Stimulated activated CD4-positive, alpha-beta T cell treated with anti-CD3 and anti-CD28 coated beads, Interleukin-4, amount 100 ng/mL, for 24 hours (primary cell): ENCODE measurements at regions not wholly inside any gene's neighbourhood (a gene's known extent, or its start where the extent isn't known, plus 50 kb on each side); places are given as distances from the start of the nearest gene placed in this dataset.
"Not testable (repeated sequence)": the region's sequence is repeated elsewhere in the genome, so short reads cannot be mapped to it uniquely, and the experiment has no call there.

Experiments
- DNase-seq: peaks from one replicate; pipeline ENCODE4 v3.0.0-alpha.2; 2020

- not testable (repeated sequence) for DNase-seq
Observed at GRCh38 chr1:148432318-148432717, 50.8 kb downstream of the PPIAL4G start.

DNA sequence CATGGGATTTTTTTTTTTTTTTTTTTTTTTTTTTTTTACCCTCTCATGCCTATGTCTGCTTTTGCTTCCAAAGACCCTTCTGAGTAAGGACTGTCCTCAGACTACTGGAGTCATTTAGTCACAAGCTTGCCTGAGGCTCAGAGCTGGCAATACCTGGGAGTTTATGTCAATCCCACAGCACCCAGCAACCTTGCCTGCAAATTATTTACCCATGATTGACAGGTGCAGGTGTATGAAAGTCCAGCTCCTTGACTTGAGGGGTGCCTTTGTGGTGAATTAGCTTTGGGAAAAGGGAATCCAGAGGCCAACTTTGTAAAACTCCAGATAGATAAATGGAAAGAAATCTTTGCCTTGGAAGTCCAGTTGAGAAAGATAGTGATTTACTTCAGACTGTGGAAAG is 53.2 kb downstream of the PPIAL4G start:
- not testable (repeated sequence) for DNase-seq

- DNase-seq, result peak; percentile 28
Observed at GRCh38 chr1:148426940-148427611, 56.0 kb downstream of the PPIAL4G start.

- not testable (repeated sequence) for DNase-seq
Observed at GRCh38 chr1:148426385-148426784, 56.7 kb downstream of the PPIAL4G start.

GRCh38 chr1:148424143-148425003 is 58.7 kb downstream of the PPIAL4G start:
- DNase-seq, result not testable (repeated sequence)

DNA sequence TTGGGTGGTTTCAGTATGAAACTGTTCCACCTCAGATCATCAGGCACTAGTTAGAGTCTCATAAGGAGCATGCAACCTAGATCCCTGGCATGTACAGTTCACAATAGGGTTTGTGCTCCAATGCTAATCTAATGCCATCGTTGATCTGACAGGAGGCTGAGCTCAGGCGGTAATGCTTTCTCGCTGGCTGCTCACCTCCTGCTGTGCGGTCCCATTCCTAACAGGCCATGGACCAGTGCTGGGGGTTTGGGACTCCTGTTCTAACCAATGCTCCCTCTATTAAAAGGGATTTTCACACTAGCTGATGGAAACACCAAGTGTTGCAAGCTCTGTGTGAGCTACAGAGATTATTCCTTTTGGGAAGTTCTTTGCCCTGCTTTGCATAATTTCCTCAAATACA is 60.2 kb downstream of the PPIAL4G start:
- DNase-seq, result not testable (repeated sequence)

GRCh38 chr1:148417241-148417640 is 65.9 kb downstream of the PPIAL4G start:
- not testable (repeated sequence) for DNase-seq

- not testable (repeated sequence) for DNase-seq
Observed at GRCh38 chr1:148413385-148413784, 69.7 kb downstream of the PPIAL4G start.

- not testable (repeated sequence) for DNase-seq
Observed at GRCh38 chr1:148404786-148405568, 78.1 kb downstream of the PPIAL4G start.

DNA sequence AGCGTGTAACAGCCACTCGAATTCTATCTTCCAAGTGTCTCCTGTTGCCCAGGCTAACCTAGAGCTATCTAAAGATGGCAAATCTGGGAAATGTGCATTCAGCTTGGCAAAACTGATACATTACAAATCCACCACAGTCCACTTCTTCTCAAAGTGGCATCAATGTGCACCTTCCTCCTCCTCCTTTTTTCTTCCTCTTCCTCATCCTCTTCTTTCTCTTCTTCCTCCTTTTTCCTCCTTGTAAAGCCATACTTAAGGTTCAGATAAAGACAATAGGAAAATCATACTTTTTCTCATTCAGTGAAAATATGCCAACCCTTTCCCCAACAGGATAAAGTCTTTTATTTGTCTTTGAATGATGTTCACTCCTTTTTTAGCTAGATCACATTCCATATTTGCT is 79.2 kb downstream of the PPIAL4G start:
- DNase-seq, result not testable (repeated sequence)

- not testable (repeated sequence) for DNase-seq
Observed at GRCh38 chr1:148403085-148403456, 80.0 kb downstream of the PPIAL4G start.

DNA sequence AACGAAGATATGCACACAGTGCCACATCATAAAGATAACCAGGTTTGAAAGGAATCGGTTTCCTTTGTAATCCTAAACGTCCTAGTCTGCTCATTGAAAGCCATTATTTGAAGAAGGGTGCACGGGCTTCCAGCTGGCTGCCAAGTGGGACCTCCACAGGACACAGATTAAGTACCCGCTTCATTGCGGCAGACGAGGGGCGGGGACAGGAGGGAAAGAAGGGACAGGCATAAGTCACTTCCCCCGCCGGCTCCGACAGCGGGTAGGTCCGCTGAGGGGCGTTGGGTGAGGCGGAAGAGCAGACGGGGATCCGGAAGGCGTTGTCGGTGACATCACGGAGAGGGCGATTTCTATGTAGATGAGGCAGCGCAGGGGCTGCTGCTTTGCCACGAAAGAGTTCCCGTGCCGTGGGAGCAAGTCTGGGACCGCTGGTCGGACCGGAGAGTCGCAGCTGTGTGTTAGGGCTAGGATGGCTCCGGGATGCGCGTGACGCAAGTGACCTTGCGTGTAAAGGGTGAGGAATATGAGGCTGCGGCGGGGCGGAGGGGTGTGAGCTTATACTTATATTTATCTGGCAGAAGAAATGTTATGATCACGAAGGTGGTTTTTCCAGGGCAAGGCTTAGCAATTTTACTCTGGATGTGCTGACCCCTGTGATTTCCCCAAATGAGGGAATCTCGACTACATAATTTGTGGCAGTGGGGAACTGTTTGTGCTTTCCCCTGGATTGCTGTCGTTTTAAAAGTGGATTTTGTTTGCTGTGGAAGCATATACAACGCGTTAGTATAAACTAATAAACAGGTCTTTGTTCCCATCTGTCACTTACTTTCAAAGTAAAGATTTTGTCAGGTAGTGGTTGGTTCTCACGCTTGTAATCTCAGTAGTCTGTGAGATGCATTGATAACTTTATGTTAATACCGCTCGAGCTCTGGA is 80.7 kb downstream of the PPIAL4G start:
- DNase-seq, result peak; percentile 85

- DNase-seq, result not testable (repeated sequence)
Observed at GRCh38 chr1:148397516-148397915, 85.6 kb downstream of the PPIAL4G start.

GRCh38 chr1:148392505-148392904 is 90.6 kb downstream of the PPIAL4G start:
- DNase-seq, result not testable (repeated sequence)

GRCh38 chr1:148391323-148391722 is 91.8 kb downstream of the PPIAL4G start:
- DNase-seq, result not testable (repeated sequence)

DNA sequence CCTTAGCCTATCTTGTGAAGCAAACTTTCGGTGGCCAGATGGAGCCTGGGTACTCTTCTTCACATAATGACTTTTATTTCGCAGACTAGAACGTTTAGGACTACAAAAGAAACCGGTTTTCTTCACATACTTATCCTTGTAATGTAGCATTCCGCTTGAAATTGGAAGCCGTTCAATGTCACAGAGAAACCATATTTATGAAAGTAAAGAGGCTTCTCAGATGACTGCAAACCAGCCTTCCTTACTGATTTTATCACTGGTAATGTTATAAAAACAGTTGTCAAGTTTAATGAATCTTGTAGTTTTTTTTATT is 94.1 kb downstream of the PPIAL4G start:
- DNase-seq, result no peak

GRCh38 chr1:148388260-148389026 is 94.7 kb downstream of the PPIAL4G start:
- peak; percentile 91 for DNase-seq

DNA sequence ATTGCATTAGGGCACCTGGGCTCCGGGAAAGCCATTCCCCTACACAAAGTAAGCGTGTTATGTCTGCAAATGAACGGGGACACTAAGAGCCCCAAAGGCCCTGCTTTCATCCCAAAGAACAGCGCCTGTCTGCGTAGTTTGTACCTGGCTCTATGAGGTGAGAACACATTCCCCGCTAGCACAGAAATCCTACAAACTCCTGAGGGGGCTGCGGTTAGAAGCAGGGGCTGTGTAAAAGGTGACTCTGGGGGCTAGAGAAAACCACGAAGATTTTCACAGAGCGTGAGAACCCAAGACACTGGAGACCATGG is 95.2 kb downstream of the PPIAL4G start:
- not testable (repeated sequence) for DNase-seq

- not testable (repeated sequence) for DNase-seq
Observed at GRCh38 chr1:148387122-148387948, 95.8 kb downstream of the PPIAL4G start.

- no peak for DNase-seq
Observed at GRCh38 chr1:148386617-148387016, 96.5 kb downstream of the PPIAL4G start.

DNA sequence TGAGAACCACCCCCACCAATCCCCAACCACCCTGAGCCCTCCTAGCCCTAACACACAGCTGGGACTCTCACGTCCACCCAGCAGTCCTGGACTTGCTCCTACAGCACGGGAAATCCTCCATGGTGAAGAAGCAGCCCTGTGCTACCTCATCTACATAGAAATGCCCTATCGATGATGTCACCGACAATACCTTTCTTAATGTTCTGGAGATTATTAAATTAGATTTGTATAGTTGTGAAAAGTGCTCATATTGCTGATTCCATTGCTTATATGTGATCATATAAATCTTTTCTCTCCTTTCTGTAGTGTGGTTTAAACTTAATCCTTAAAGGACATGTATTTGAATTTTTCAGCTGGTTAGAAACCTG is 97.1 kb downstream of the PPIAL4G start:
- not testable (repeated sequence) for DNase-seq
